ENCODE measurements at regions not wholly inside any gene's neighbourhood (a gene's known extent, or its start where the extent isn't known, plus 50 kb on each side); places are given as distances from the start of the nearest gene placed in this dataset.
A peak's percentile ranks its signal among the peaks of the same experiment; 100 is the strongest.
"Not testable (repeated sequence)": the region's sequence is repeated elsewhere in the genome, so short reads cannot be mapped to it uniquely, and the experiment has no call there.

GRCh38 chr16:29323725-29324124 lies 82.8 kb downstream of the NPIPB11 start:
- BruUV-seq (replicated peaks); H3K23ac ChIP-seq (ENCODE audit: low read depth, low read length); H3K36me3 ChIP-seq (ENCODE audit: control insufficient read depth, insufficient read depth, low read length); H4K20me1 ChIP-seq (ENCODE audit: insufficient read depth, low read length); H3K4me2 ChIP-seq (ENCODE audit: low read depth, low read length); ATAC-seq (ENCODE audit: low read depth); H3K9me3 ChIP-seq (ENCODE audit: control insufficient read depth, insufficient read depth, low read length); H4K8ac ChIP-seq (ENCODE audit: low read depth in 2 of 2, low read length in 2 of 2); H3K79me1 ChIP-seq (ENCODE audit: low read depth in 1 of 2, low read length in 2 of 2); H2AK9ac ChIP-seq (replicated peaks; ENCODE audit: low read depth, low read length, poor library complexity); in situ Hi-C loops (cut with MboI; ENCODE audit: low sequenced_read_pairs); H3K56ac ChIP-seq (ENCODE audit: extremely low read depth, insufficient read depth, low read length); H3K9ac ChIP-seq (ENCODE audit: low read depth, low read length); H2BK5ac ChIP-seq (ENCODE audit: low read depth, low read length, poor library complexity, severe bottlenecking); dilution Hi-C loops (cut with HindIII; ENCODE audit: low sequenced_read_pairs, unreplicated experiment); intact Hi-C loops (cut with micrococcal nuclease); H3K27me3 ChIP-seq (ENCODE audit: control insufficient read depth, insufficient read depth, low read length); H3K4me3 ChIP-seq (ENCODE audit: insufficient read depth, low read depth, low read length); DNase-seq; POLR2A ChIA-PET (ENCODE audit: unreplicated experiment); H2AFZ ChIP-seq (replicated peaks; ENCODE audit: low read length, poor library complexity): not testable (repeated sequence)
- Histone ChIP-seq H4K91ac (ENCODE audit: insufficient read depth, low read depth, low read length) (peak overlapping the region; percentile 94), H2BK20ac (ENCODE audit: low read depth, low read length) (peak overlapping the region; percentile 92), H3K4me1 (ENCODE audit: control insufficient read depth, insufficient read depth, low read length) (peaks cover 19% of the 10 kb centered on the region), H3K14ac (replicated peaks; ENCODE audit: low read depth, low read length) (peak overlapping the region; percentile 76; the same call in 1 of the 2 replicates), H4K5ac (ENCODE audit: low read depth, low read length) (peak overlapping the region; percentile 72; the same call in 1 of the 2 replicates), H2BK120ac (ENCODE audit: low read depth, low read length) (peak overlapping the region; percentile 88), H3K4ac (ENCODE audit: low read depth, low read length) (peak overlapping the region; percentile 86), H3K9me1 (ENCODE audit: insufficient read depth, low read length) (peaks cover 11% of the 10 kb centered on the region), H2BK15ac (ENCODE audit: low read depth, low read length) (peak overlapping the region; percentile 85; the same call in 2 of the 3 replicates), H2AK5ac (ENCODE audit: low read depth, low read length) (peak overlapping the region; percentile 43), H3K27ac (ENCODE audit: insufficient read depth, low read length) (peak overlapping the region; percentile 23; the same call in 1 of the 2 replicates), H3K18ac (ENCODE audit: low read depth, low read length) (peak overlapping the region; percentile 79)
- 90% methylated on average over 4 of the region's 6 CpGs; no CpG with 5 or more reads in 1 of the 2 experiments for WGBS, 2 experiments (ENCODE audit: extremely low coverage in 2 of 2, insufficient read length in 1 of 2)
- CTCF ChIA-PET = interaction anchor here (0.6 kb wide), 1 partner anchor 350 kb away, joined by 3 read pairs; no protein-coding TSS in a partner anchor

All from IMR-90 (cell line).